Right lobe of liver (tissue), 4 donors: ENCODE measurements at regions not wholly inside any gene's neighbourhood (a gene's known extent, or its start where the extent isn't known, plus 50 kb on each side); places are given as distances from the start of the nearest gene placed in this dataset.

Source experiments
- POLR2A ChIP-seq: fragments of 450-650 bp; IDR thresholded peaks from one replicate; pipeline ENCODE4 v1.6.1; 2017; ENCODE audit warnings: antibody characterized with exemption, mild to moderate bottlenecking
- TF ChIP-seq, protein P1 (sequence below), 4 donors: fragments of 200-600 bp in 3 of 4; fragments of 450-650 bp in 1 of 4; IDR thresholded peaks; one replicate each; pipeline versions ENCODE4 v1.5.1 to v1.8.0; 2016 to 2022; ENCODE audit warnings: antibody characterized with exemption in 4 of 4, mild to moderate bottlenecking in 2 of 4
- donor health status: DM: no; HTN: no; CAD: no.
- donor health status: DM: no; HTN: no; CAD: no.
- donor health status: DM: no; HTN: yes; CAD: no.

DNA sequence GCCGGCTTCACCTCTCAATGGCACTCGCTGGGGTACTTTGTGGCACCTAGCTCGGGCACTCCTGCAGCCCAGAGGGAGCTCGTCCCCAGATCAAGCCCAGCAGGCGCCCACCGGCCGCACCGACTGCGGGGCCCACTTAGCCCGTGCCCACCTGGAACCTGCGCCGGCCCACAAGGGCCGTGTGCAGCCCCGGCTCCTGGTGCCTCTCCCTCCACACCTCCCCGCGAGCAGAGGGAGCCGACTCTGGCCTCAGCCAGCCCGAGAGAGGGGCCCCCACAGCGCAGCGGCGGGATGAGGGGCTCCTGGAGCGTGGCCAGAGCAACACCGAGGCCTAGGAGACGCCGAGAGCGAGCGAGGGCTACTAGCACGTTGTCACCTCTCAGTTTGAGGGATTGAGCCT is 82.1 kb upstream of the SHISA3 start:
- TF ChIP-seq, protein P1, sequence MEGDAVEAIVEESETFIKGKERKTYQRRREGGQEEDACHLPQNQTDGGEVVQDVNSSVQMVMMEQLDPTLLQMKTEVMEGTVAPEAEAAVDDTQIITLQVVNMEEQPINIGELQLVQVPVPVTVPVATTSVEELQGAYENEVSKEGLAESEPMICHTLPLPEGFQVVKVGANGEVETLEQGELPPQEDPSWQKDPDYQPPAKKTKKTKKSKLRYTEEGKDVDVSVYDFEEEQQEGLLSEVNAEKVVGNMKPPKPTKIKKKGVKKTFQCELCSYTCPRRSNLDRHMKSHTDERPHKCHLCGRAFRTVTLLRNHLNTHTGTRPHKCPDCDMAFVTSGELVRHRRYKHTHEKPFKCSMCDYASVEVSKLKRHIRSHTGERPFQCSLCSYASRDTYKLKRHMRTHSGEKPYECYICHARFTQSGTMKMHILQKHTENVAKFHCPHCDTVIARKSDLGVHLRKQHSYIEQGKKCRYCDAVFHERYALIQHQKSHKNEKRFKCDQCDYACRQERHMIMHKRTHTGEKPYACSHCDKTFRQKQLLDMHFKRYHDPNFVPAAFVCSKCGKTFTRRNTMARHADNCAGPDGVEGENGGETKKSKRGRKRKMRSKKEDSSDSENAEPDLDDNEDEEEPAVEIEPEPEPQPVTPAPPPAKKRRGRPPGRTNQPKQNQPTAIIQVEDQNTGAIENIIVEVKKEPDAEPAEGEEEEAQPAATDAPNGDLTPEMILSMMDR (IDR thresholded peaks at IDR 0.05) = no peak
- TF ChIP-seq POLR2A = no peak
